ENCODE measurements at regions not wholly inside any gene's neighbourhood (a gene's known extent, or its start where the extent isn't known, plus 50 kb on each side); places are given as distances from the start of the nearest gene placed in this dataset.

GRCh38 chr5:68771221-68771620 is 322.6 kb upstream of the SLC30A5 start:
- BruUV-seq (replicated peaks) = no TSS peak
- ChIA-PET RAD21 (ENCODE audit: low non-redundant PET in 1 of 2, low total read pairs in 2 of 2, uncharacterized antibody in 2 of 2, unreplicated experiment in 2 of 2) (no interaction called here), POLR2A (no interaction called here)

More at GRCh38 chr5:68771221-68771620, 322.6 kb upstream of the SLC30A5 start:
- H3K27me3 ChIP-seq (ENCODE audit: insufficient read depth, low read length) = no peaks in the 10 kb centered on the region
- TF ChIP-seq POLR2AphosphoS5 (IDR thresholded peaks at IDR 0.05; ENCODE audit: low read depth, low read length) (no peak), EZH2phosphoT487 (IDR thresholded peaks at IDR 0.05; ENCODE audit: borderline replicate concordance) (no peak), CBX3 (IDR thresholded peaks at IDR 0.05; ENCODE audit: low read depth) (no peak), RAD21 (IDR thresholded peaks at IDR 0.05; ENCODE audit: low read depth) (no peak), YY1 (IDR thresholded peaks at IDR 0.05; ENCODE audit: extremely low read depth, insufficient replicate concordance, low read depth, low read length) (no peak), JUND (IDR thresholded peaks at IDR 0.05) (no peak), SP1 (IDR thresholded peaks at IDR 0.05; ENCODE audit: low read depth) (no peak), SRF (IDR thresholded peaks at IDR 0.05; ENCODE audit: low read depth) (no peak), POLR2A (IDR thresholded peaks at IDR 0.05; ENCODE audit: borderline replicate concordance, extremely low read depth, insufficient read depth, insufficient read length) (no peak), TCF7L2 (IDR thresholded peaks at IDR 0.05; ENCODE audit: borderline replicate concordance, extremely low read depth, insufficient read depth, insufficient read length) (no peak), CTCF (IDR thresholded peaks at IDR 0.05 in 2 of 3, conservative IDR thresholded peaks at IDR 0.05 in 1 of 3; ENCODE audit: borderline replicate concordance in 1 of 3, insufficient read depth in 1 of 3, low read depth in 2 of 3, low read length in 2 of 3) (no peak), EZH2 (IDR thresholded peaks at IDR 0.05) (no peak), FOSL1 (IDR thresholded peaks at IDR 0.05; ENCODE audit: low read depth) (no peak), REST (IDR thresholded peaks at IDR 0.05; ENCODE audit: low read depth) (no peak), ELF1 (IDR thresholded peaks at IDR 0.05; ENCODE audit: borderline replicate concordance, low read depth) (no peak), ATF3 (IDR thresholded peaks at IDR 0.05) (no peak), EGR1 (IDR thresholded peaks at IDR 0.05; ENCODE audit: low read depth) (no peak), ZFX (IDR thresholded peaks at IDR 0.05) (no peak)
- no peak overlapping the region for H3K27ac ChIP-seq (ENCODE audit: low read depth, low read length)
- H2AFZ ChIP-seq (ENCODE audit: low read depth, low read length, poor library complexity, severe bottlenecking) = no peak overlapping the region
- no peaks in the 10 kb centered on the region for H3K36me3 ChIP-seq (ENCODE audit: control insufficient read depth in 1 of 2, insufficient read depth in 2 of 2, low read length in 2 of 2)
- no peak overlapping the region for H3K4me3 ChIP-seq (replicated peaks in 1 of 2; ENCODE audit: low read depth in 1 of 2, low read length in 2 of 2)
- no peaks in the 10 kb centered on the region for H4K20me1 ChIP-seq (ENCODE audit: insufficient read depth)
- H3K79me2 ChIP-seq (ENCODE audit: insufficient read depth, low read length) = no peaks in the 10 kb centered on the region
- no peaks in the 10 kb centered on the region for H3K4me1 ChIP-seq (ENCODE audit: control insufficient read depth in 1 of 2, insufficient read depth in 2 of 2, low read length in 2 of 2)
- no peak for ATAC-seq
- intact Hi-C loops (cut with micrococcal nuclease) = no loop called here
- H3K9me2 ChIP-seq (ENCODE audit: insufficient read depth) = no peaks in the 10 kb centered on the region
- no peaks in the 10 kb centered on the region for H3K9me3 ChIP-seq (ENCODE audit: control insufficient read depth in 1 of 2, insufficient read depth in 1 of 2, low read depth in 1 of 2, low read length in 2 of 2)
- H3K9ac ChIP-seq (ENCODE audit: low read length) = no peak overlapping the region
- CTCF ChIA-PET = no interaction called here
- DNase-seq (ENCODE audit: low read depth, low spot score) = no peak
- H3K4me2 ChIP-seq (ENCODE audit: low read length) = no peak overlapping the region

Data from HCT116 (cell line).